Naive B cell (primary cell): ENCODE measurements at regions not wholly inside any gene's neighbourhood (a gene's known extent, or its start where the extent isn't known, plus 50 kb on each side); places are given as distances from the start of the nearest gene placed in this dataset.
"Not testable (repeated sequence)": the region's sequence is repeated elsewhere in the genome, so short reads cannot be mapped to it uniquely, and the experiment has no call there.

Experiments
- ATAC-seq, 2 donors: fragments of 150-1000 bp; cut with Tn5 transposase; 2 replicates each; pipeline ENCODE4 v1.10.0; 2021; ENCODE audit warnings: low read depth in 2 of 2, mild to moderate bottlenecking in 2 of 2, moderate library complexity in 2 of 2
- DNase-seq: peaks from one replicate; pipeline ENCODE4 v3.0.0; 2022
- H3K27ac Mint-ChIP-seq, 6 donors: one replicate each; pipeline ENCODE4 v1.8.0; 2020 to 2022; ENCODE audit warnings: mild to moderate bottlenecking in 6 of 6, mixed read lengths in 6 of 6, moderate library complexity in 5 of 6, inconsistent platforms in 2 of 6
- H3K27me3 Mint-ChIP-seq, 3 donors: one replicate each; pipeline ENCODE4 v1.8.0; 2021 to 2022; ENCODE audit warnings: mixed read lengths in 3 of 3, mild to moderate bottlenecking in 1 of 3
- H3K36me3 Mint-ChIP-seq, 2 donors: one replicate each; pipeline ENCODE4 v1.8.0; 2020 to 2022; ENCODE audit warnings: mixed read lengths in 2 of 2, inconsistent platforms in 1 of 2, mild to moderate bottlenecking in 1 of 2
- H3K4me1 Mint-ChIP-seq, 3 donors: one replicate each; pipeline ENCODE4 v1.8.0; 2020 to 2022; ENCODE audit warnings: mixed read lengths in 3 of 3, inconsistent platforms in 1 of 3, mild to moderate bottlenecking in 1 of 3, moderate library complexity in 1 of 3
- H3K4me3 Mint-ChIP-seq, 8 donors: one replicate each; pipeline ENCODE4 v1.8.0; 2020 to 2022; ENCODE audit warnings: mild to moderate bottlenecking in 8 of 8, mixed read lengths in 8 of 8, moderate library complexity in 8 of 8, inconsistent platforms in 2 of 8
- H3K9me3 Mint-ChIP-seq, 7 donors: one replicate each; pipeline ENCODE4 v1.8.0; 2020 to 2022; ENCODE audit warnings: mixed read lengths in 7 of 7, mild to moderate bottlenecking in 5 of 7, inconsistent platforms in 2 of 7, moderate library complexity in 1 of 7

GRCh38 chr17:54680410-54680809 lies 220.2 kb upstream of the TOM1L1 start:
- no peak overlapping the region for H3K4me3 Mint-ChIP-seq
- H3K27ac Mint-ChIP-seq, result no peak overlapping the region
- no peak for DNase-seq
- ATAC-seq, result no peak
- H3K36me3 Mint-ChIP-seq, result no peaks in the 10 kb centered on the region
- no peaks in the 10 kb centered on the region for H3K27me3 Mint-ChIP-seq
- H3K4me1 Mint-ChIP-seq, result no peaks in the 10 kb centered on the region
- H3K9me3 Mint-ChIP-seq, result peaks cover 0 to 7% (median 0%) of the 10 kb centered on the region in 7 donors

GRCh38 chr17:54694287-54694887 lies 206.3 kb upstream of the TOM1L1 start:
- DNase-seq (no peak), ATAC-seq (no peak)
- no peaks in the 10 kb centered on the region for H3K4me1 Mint-ChIP-seq
- peaks cover 0 to 7% (median 3%) of the 10 kb centered on the region in 7 donors for H3K9me3 Mint-ChIP-seq
- no peaks in the 10 kb centered on the region for H3K36me3 Mint-ChIP-seq
- no peaks in the 10 kb centered on the region for H3K27me3 Mint-ChIP-seq
- no peak overlapping the region for H3K4me3 Mint-ChIP-seq
- H3K27ac Mint-ChIP-seq, result no peak overlapping the region

GRCh38 chr17:54712798-54713197 lies 187.9 kb upstream of the TOM1L1 start:
- peaks cover 0 to 23% (median 8%) of the 10 kb centered on the region in 7 donors for H3K9me3 Mint-ChIP-seq
- not testable (repeated sequence) for H3K4me1 Mint-ChIP-seq, H3K4me3 Mint-ChIP-seq, H3K36me3 Mint-ChIP-seq, DNase-seq, ATAC-seq, H3K27ac Mint-ChIP-seq, H3K27me3 Mint-ChIP-seq

- no peak for ATAC-seq
- H3K36me3 Mint-ChIP-seq, result no peaks in the 10 kb centered on the region
- no peak overlapping the region for H3K4me3 Mint-ChIP-seq
- DNase-seq, result no peak
- no peaks in the 10 kb centered on the region for H3K27me3 Mint-ChIP-seq
- no peak overlapping the region for H3K27ac Mint-ChIP-seq
- H3K4me1 Mint-ChIP-seq, result no peaks in the 10 kb centered on the region
- peaks cover 0 to 9% (median 6%) of the 10 kb centered on the region in 7 donors for H3K9me3 Mint-ChIP-seq
These were observed 182.4 kb upstream of the TOM1L1 start for GRCh38 chr17:54718286-54718685.

- Mint-ChIP-seq H3K9me3 (peaks cover 22 to 64% (median 39%) of the 10 kb centered on the region in 7 donors), H3K36me3 (no peaks in the 10 kb centered on the region), H3K27me3 (no peaks in the 10 kb centered on the region), H3K4me1 (no peaks in the 10 kb centered on the region), H3K4me3 (no peak overlapping the region), H3K27ac (no peak overlapping the region)
- ATAC-seq (no peak), DNase-seq (no peak)
These were observed 173.0 kb upstream of the TOM1L1 start for GRCh38 chr17:54727624-54728023.

GRCh38 chr17:54736573-54736972 lies 164.1 kb upstream of the TOM1L1 start:
- H3K4me1 Mint-ChIP-seq, result no peaks in the 10 kb centered on the region
- peaks cover 6 to 27% (median 16%) of the 10 kb centered on the region in 7 donors for H3K9me3 Mint-ChIP-seq
- no peak overlapping the region for H3K27ac Mint-ChIP-seq
- H3K36me3 Mint-ChIP-seq, result no peaks in the 10 kb centered on the region
- no peak for DNase-seq
- no peaks in the 10 kb centered on the region for H3K27me3 Mint-ChIP-seq
- no peak for ATAC-seq
- no peak overlapping the region for H3K4me3 Mint-ChIP-seq

GRCh38 chr17:54738496-54738895 lies 162.2 kb upstream of the TOM1L1 start:
- ATAC-seq, result no peak
- no peaks in the 10 kb centered on the region for H3K27me3 Mint-ChIP-seq
- DNase-seq, result no peak
- no peak overlapping the region for H3K27ac Mint-ChIP-seq
- no peak overlapping the region for H3K4me3 Mint-ChIP-seq
- peaks cover 4 to 17% (median 10%) of the 10 kb centered on the region in 7 donors for H3K9me3 Mint-ChIP-seq
- no peaks in the 10 kb centered on the region for H3K36me3 Mint-ChIP-seq
- H3K4me1 Mint-ChIP-seq, result no peaks in the 10 kb centered on the region

- ATAC-seq (no peak), DNase-seq (no peak)
- Mint-ChIP-seq H3K27ac (no peak overlapping the region), H3K27me3 (no peaks in the 10 kb centered on the region), H3K4me1 (no peaks in the 10 kb centered on the region), H3K4me3 (no peak overlapping the region), H3K36me3 (no peaks in the 10 kb centered on the region), H3K9me3 (peaks cover 3 to 46% (median 14%) of the 10 kb centered on the region in 7 donors)
These were observed 155.9 kb upstream of the TOM1L1 start for GRCh38 chr17:54744750-54745149.

- no peaks in the 10 kb centered on the region for H3K27me3 Mint-ChIP-seq
- ATAC-seq, result no peak
- no peaks in the 10 kb centered on the region for H3K4me1 Mint-ChIP-seq
- H3K9me3 Mint-ChIP-seq, result peaks cover 3 to 47% (median 14%) of the 10 kb centered on the region in 7 donors
- H3K4me3 Mint-ChIP-seq, result no peak overlapping the region
- no peak overlapping the region for H3K27ac Mint-ChIP-seq
- H3K36me3 Mint-ChIP-seq, result no peaks in the 10 kb centered on the region
- no peak for DNase-seq
These were observed 155.4 kb upstream of the TOM1L1 start for GRCh38 chr17:54745239-54745638.

- Mint-ChIP-seq H3K36me3 (no peaks in the 10 kb centered on the region), H3K9me3 (peaks cover 3 to 47% (median 14%) of the 10 kb centered on the region in 7 donors), H3K4me3 (no peak overlapping the region)
These were observed 154.8 kb upstream of the TOM1L1 start for GRCh38 chr17:54745862-54746261.

GRCh38 chr17:54749157-54749556 lies 151.5 kb upstream of the TOM1L1 start:
- H3K9me3 Mint-ChIP-seq, result peaks cover under 1 to 45% (median 12%) of the 10 kb centered on the region in 7 donors
- DNase-seq (no peak), ATAC-seq (no peak)
- no peaks in the 10 kb centered on the region for H3K4me1 Mint-ChIP-seq
- no peak overlapping the region for H3K4me3 Mint-ChIP-seq
- H3K36me3 Mint-ChIP-seq, result no peaks in the 10 kb centered on the region
- H3K27ac Mint-ChIP-seq, result no peak overlapping the region
- H3K27me3 Mint-ChIP-seq, result no peaks in the 10 kb centered on the region

More at GRCh38 chr17:54745862-54746261, 154.8 kb upstream of the TOM1L1 start:
- ATAC-seq (no peak), DNase-seq (no peak)
- no peak overlapping the region for H3K27ac Mint-ChIP-seq
- no peaks in the 10 kb centered on the region for H3K27me3 Mint-ChIP-seq
- no peaks in the 10 kb centered on the region for H3K4me1 Mint-ChIP-seq

GRCh38 chr17:54754560-54754959 lies 146.1 kb upstream of the TOM1L1 start:
- Mint-ChIP-seq H3K4me1 (no peaks in the 10 kb centered on the region), H3K4me3 (no peak overlapping the region), H3K27ac (no peak overlapping the region), H3K9me3 (peaks cover 0 to 12% (median 2%) of the 10 kb centered on the region in 7 donors), H3K36me3 (no peaks in the 10 kb centered on the region), H3K27me3 (no peaks in the 10 kb centered on the region)
- DNase-seq (no peak), ATAC-seq (no peak)

- ATAC-seq (no peak), DNase-seq (no peak)
- Mint-ChIP-seq H3K4me1 (no peaks in the 10 kb centered on the region), H3K4me3 (no peak overlapping the region), H3K27me3 (no peaks in the 10 kb centered on the region), H3K9me3 (peaks cover 5 to 24% (median 6%) of the 10 kb centered on the region in 7 donors), H3K36me3 (no peaks in the 10 kb centered on the region), H3K27ac (no peak overlapping the region)
These were observed 139.8 kb upstream of the TOM1L1 start for GRCh38 chr17:54760836-54761235.

- no peaks in the 10 kb centered on the region for H3K36me3 Mint-ChIP-seq
- ATAC-seq (no peak), DNase-seq (no peak)
- peaks cover 0 to 5% (median 0%) of the 10 kb centered on the region in 7 donors for H3K9me3 Mint-ChIP-seq
- H3K4me1 Mint-ChIP-seq, result no peaks in the 10 kb centered on the region
- H3K4me3 Mint-ChIP-seq, result no peak overlapping the region
- no peaks in the 10 kb centered on the region for H3K27me3 Mint-ChIP-seq
- no peak overlapping the region for H3K27ac Mint-ChIP-seq
These were observed 129.8 kb upstream of the TOM1L1 start for GRCh38 chr17:54770836-54771235.
